ENCODE measurements at regions not wholly inside any gene's neighbourhood (a gene's known extent, or its start where the extent isn't known, plus 50 kb on each side); places are given as distances from the start of the nearest gene placed in this dataset.

DNA sequence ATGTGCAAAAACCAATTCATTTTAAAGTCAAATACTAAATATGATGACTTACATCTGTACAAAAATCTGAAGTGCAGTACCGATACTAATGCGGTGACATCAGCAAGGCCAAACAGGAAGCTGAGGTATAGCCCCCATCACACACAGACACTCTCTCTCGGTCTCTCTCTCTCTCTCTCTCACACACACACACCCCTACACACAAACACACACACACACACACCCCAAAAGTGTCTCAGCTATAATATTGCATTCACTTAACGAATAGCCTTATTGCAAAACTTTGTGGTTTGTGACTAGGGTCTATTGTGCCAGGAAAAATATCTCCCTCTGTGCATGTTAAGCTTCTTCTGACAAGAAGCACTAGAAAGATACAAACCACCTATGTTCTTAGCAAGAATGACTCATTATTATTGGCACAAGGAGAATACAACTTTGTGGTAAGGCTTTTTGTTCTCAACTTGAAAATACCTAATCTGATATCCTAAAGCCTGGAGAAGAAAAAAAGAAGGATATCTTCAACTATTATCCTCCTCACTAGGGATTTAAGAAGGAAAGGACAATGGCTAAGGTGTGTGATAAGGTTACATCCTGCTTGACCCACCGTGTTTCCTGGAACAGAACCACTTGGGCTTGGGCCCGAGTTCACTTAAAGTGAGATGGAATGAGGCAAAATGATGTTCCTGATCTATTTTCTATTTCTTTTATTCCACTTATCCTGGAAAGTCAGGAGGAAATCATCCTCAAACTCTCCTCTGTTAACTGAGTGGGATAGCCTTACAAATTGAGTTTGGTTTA lies 107.1 kb downstream of the NIBAN1 start:
- Histone ChIP-seq H2AFZ (ENCODE audit: low read length) (no peak overlapping the region), H3K9me2 (ENCODE audit: low read depth, low read length) (no peaks in the 10 kb centered on the region), H3F3A (ENCODE audit: insufficient read depth, low read length) (no peaks in the 10 kb centered on the region), H3K4me3 (ENCODE audit: low read depth, low read length, poor library complexity, severe bottlenecking) (no peak overlapping the region), H3K36me3 (ENCODE audit: insufficient read depth, low read length) (no peaks in the 10 kb centered on the region), H3K4me1 (ENCODE audit: insufficient read depth, low read length, severe bottlenecking) (no peaks in the 10 kb centered on the region), H3K79me2 (ENCODE audit: insufficient read depth, low read length) (no peaks in the 10 kb centered on the region), H3K4me2 (ENCODE audit: low read length) (no peak overlapping the region), H3K9ac (ENCODE audit: low read length) (no peak overlapping the region), H4K20me1 (ENCODE audit: insufficient read depth, low read length) (no peaks in the 10 kb centered on the region), H3K27ac (ENCODE audit: low read depth, low read length, poor library complexity, severe bottlenecking) (no peak overlapping the region), H3K27me3 (ENCODE audit: insufficient read depth, low read length) (no peaks in the 10 kb centered on the region), H3K9me3 (ENCODE audit: low read length) (no peaks in the 10 kb centered on the region)
- TF ChIP-seq CTCF (IDR thresholded peaks at IDR 0.05; ENCODE audit: low read length), result no peak
- TF ChIP-seq EZH2 (IDR thresholded peaks at IDR 0.05; ENCODE audit: borderline replicate concordance, low read length), result no peak

DNA sequence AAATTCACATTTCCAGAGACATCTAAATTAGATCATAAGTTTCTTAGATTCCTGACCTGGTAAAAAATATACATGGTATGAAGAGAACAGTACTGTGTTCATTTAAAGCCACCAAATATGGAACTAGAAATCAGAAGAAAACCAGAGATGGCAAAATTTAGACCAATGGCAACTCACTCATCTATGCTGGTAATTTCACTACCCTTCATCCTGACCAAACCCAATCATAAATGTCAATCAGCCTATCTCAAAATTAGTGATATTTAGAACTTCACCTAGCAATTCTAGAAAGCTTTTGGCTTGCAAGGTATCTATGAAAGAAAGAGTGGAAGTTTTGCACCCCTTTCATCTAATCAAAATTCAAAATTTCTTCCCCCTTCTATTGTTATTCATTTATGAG lies 107.7 kb downstream of the NIBAN1 start:
- H3K9me2 ChIP-seq (ENCODE audit: low read depth, low read length), result no peaks in the 10 kb centered on the region
- H4K20me1 ChIP-seq (ENCODE audit: insufficient read depth, low read length), result no peaks in the 10 kb centered on the region
- no peaks in the 10 kb centered on the region for H3F3A ChIP-seq (ENCODE audit: insufficient read depth, low read length)
- no peaks in the 10 kb centered on the region for H3K9me3 ChIP-seq (ENCODE audit: low read length)
- no peak overlapping the region for H3K4me2 ChIP-seq (ENCODE audit: low read length)
- H3K36me3 ChIP-seq (ENCODE audit: insufficient read depth, low read length), result no peaks in the 10 kb centered on the region
- H3K4me3 ChIP-seq (ENCODE audit: low read depth, low read length, poor library complexity, severe bottlenecking), result no peak overlapping the region
- no peak overlapping the region for H3K27ac ChIP-seq (ENCODE audit: low read depth, low read length, poor library complexity, severe bottlenecking)
- no peak overlapping the region for H2AFZ ChIP-seq (ENCODE audit: low read length)
- no peak overlapping the region for H3K9ac ChIP-seq (ENCODE audit: low read length)
- no peaks in the 10 kb centered on the region for H3K79me2 ChIP-seq (ENCODE audit: insufficient read depth, low read length)
- no peak for TF ChIP-seq CTCF (IDR thresholded peaks at IDR 0.05; ENCODE audit: low read length)
- TF ChIP-seq EZH2 (IDR thresholded peaks at IDR 0.05; ENCODE audit: borderline replicate concordance, low read length), result no peak
- no peaks in the 10 kb centered on the region for H3K4me1 ChIP-seq (ENCODE audit: insufficient read depth, low read length, severe bottlenecking)
- H3K27me3 ChIP-seq (ENCODE audit: insufficient read depth, low read length), result no peaks in the 10 kb centered on the region

DNA sequence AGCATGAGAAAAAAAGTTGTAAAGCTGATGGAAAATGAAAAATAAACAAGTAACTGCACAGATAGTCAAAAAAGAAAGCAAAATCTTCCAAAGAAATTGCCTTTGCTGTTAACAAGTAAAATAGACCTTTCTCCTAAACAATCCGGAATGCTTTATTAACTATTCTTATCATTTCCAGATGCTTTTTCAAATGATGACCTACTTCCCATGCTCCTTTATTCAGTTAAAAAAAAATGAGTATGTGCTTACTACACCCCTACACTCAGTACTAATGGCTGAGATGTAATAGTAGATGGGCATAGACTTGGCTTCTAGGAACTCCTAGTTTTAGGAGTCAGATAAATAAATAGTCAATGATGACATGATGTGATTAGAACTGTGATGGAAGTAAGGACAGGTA lies 108.5 kb downstream of the NIBAN1 start:
- Histone ChIP-seq H2AFZ (ENCODE audit: low read length) (no peak overlapping the region), H3K4me2 (ENCODE audit: low read length) (no peak overlapping the region)

More for the DNA sequence above, 108.5 kb downstream of the NIBAN1 start:
- no peak for TF ChIP-seq EZH2 (IDR thresholded peaks at IDR 0.05; ENCODE audit: borderline replicate concordance, low read length)
- TF ChIP-seq CTCF (IDR thresholded peaks at IDR 0.05; ENCODE audit: low read length), result no peak
- no peaks in the 10 kb centered on the region for H3K27me3 ChIP-seq (ENCODE audit: insufficient read depth, low read length)
- no peak overlapping the region for H3K27ac ChIP-seq (ENCODE audit: low read depth, low read length, poor library complexity, severe bottlenecking)
- no peaks in the 10 kb centered on the region for H3K79me2 ChIP-seq (ENCODE audit: insufficient read depth, low read length)
- H3K9me3 ChIP-seq (ENCODE audit: low read length), result no peaks in the 10 kb centered on the region
- H3K36me3 ChIP-seq (ENCODE audit: insufficient read depth, low read length), result no peaks in the 10 kb centered on the region
- no peak overlapping the region for H3K9ac ChIP-seq (ENCODE audit: low read length)
- H3K9me2 ChIP-seq (ENCODE audit: low read depth, low read length), result no peaks in the 10 kb centered on the region
- H3F3A ChIP-seq (ENCODE audit: insufficient read depth, low read length), result no peaks in the 10 kb centered on the region
- no peaks in the 10 kb centered on the region for H3K4me1 ChIP-seq (ENCODE audit: insufficient read depth, low read length, severe bottlenecking)
- no peak overlapping the region for H3K4me3 ChIP-seq (ENCODE audit: low read depth, low read length, poor library complexity, severe bottlenecking)
- H4K20me1 ChIP-seq (ENCODE audit: insufficient read depth, low read length), result no peaks in the 10 kb centered on the region

Data from OCI-LY1 (cell line).